ENCODE measurements at regions not wholly inside any gene's neighbourhood (a gene's known extent, or its start where the extent isn't known, plus 50 kb on each side); places are given as distances from the start of the nearest gene placed in this dataset.

- Histone ChIP-seq H3K27me3 (ENCODE audit: insufficient read depth, low read length) (no peaks in the 10 kb centered on the region), H3K79me2 (ENCODE audit: insufficient read depth, low read length) (no peaks in the 10 kb centered on the region), H3K4me3 (ENCODE audit: low read depth, low read length, poor library complexity, severe bottlenecking) (no peak overlapping the region), H3K9me2 (ENCODE audit: low read depth, low read length) (no peaks in the 10 kb centered on the region), H3K9ac (ENCODE audit: low read length) (no peak overlapping the region), H3K36me3 (ENCODE audit: insufficient read depth, low read length) (no peaks in the 10 kb centered on the region), H4K20me1 (ENCODE audit: insufficient read depth, low read length) (no peaks in the 10 kb centered on the region), H3F3A (ENCODE audit: insufficient read depth, low read length) (no peaks in the 10 kb centered on the region), H3K9me3 (ENCODE audit: low read length) (no peaks in the 10 kb centered on the region), H3K27ac (ENCODE audit: low read depth, low read length, poor library complexity, severe bottlenecking) (no peak overlapping the region), H2AFZ (ENCODE audit: low read length) (no peak overlapping the region), H3K4me1 (ENCODE audit: insufficient read depth, low read length, severe bottlenecking) (no peaks in the 10 kb centered on the region), H3K4me2 (ENCODE audit: low read length) (no peak overlapping the region)
- TF ChIP-seq CTCF (IDR thresholded peaks at IDR 0.05; ENCODE audit: low read length), result peak; percentile 84
- no peak for TF ChIP-seq EZH2 (IDR thresholded peaks at IDR 0.05; ENCODE audit: borderline replicate concordance, low read length)
These were observed 124.4 kb downstream of the TENT4A start for GRCh38 chr5:6837519-6838110.

GRCh38 chr5:6838736-6839135, 125.5 kb downstream of the TENT4A start:
- Histone ChIP-seq H3K9me2 (ENCODE audit: low read depth, low read length) (no peaks in the 10 kb centered on the region), H3K36me3 (ENCODE audit: insufficient read depth, low read length) (no peaks in the 10 kb centered on the region), H3K27ac (ENCODE audit: low read depth, low read length, poor library complexity, severe bottlenecking) (no peak overlapping the region), H3K4me2 (ENCODE audit: low read length) (no peak overlapping the region), H3K9ac (ENCODE audit: low read length) (no peak overlapping the region), H3K4me1 (ENCODE audit: insufficient read depth, low read length, severe bottlenecking) (no peaks in the 10 kb centered on the region), H2AFZ (ENCODE audit: low read length) (no peak overlapping the region), H3F3A (ENCODE audit: insufficient read depth, low read length) (no peaks in the 10 kb centered on the region), H3K4me3 (ENCODE audit: low read depth, low read length, poor library complexity, severe bottlenecking) (no peak overlapping the region), H4K20me1 (ENCODE audit: insufficient read depth, low read length) (no peaks in the 10 kb centered on the region), H3K79me2 (ENCODE audit: insufficient read depth, low read length) (no peaks in the 10 kb centered on the region), H3K27me3 (ENCODE audit: insufficient read depth, low read length) (no peaks in the 10 kb centered on the region), H3K9me3 (ENCODE audit: low read length) (no peaks in the 10 kb centered on the region)
- no peak for TF ChIP-seq CTCF (IDR thresholded peaks at IDR 0.05; ENCODE audit: low read length)

GRCh38 chr5:6840136-6840793, 127.0 kb downstream of the TENT4A start:
- TF ChIP-seq CTCF (IDR thresholded peaks at IDR 0.05; ENCODE audit: low read length), result no peak
- no peak for TF ChIP-seq EZH2 (IDR thresholded peaks at IDR 0.05; ENCODE audit: borderline replicate concordance, low read length)
- Histone ChIP-seq H3K9me3 (ENCODE audit: low read length) (no peaks in the 10 kb centered on the region), H3K4me1 (ENCODE audit: insufficient read depth, low read length, severe bottlenecking) (no peaks in the 10 kb centered on the region), H3K4me3 (ENCODE audit: low read depth, low read length, poor library complexity, severe bottlenecking) (no peak overlapping the region), H2AFZ (ENCODE audit: low read length) (no peak overlapping the region), H3F3A (ENCODE audit: insufficient read depth, low read length) (no peaks in the 10 kb centered on the region), H3K27ac (ENCODE audit: low read depth, low read length, poor library complexity, severe bottlenecking) (no peak overlapping the region), H3K79me2 (ENCODE audit: insufficient read depth, low read length) (no peaks in the 10 kb centered on the region), H3K27me3 (ENCODE audit: insufficient read depth, low read length) (no peaks in the 10 kb centered on the region), H3K9ac (ENCODE audit: low read length) (no peak overlapping the region), H3K9me2 (ENCODE audit: low read depth, low read length) (no peaks in the 10 kb centered on the region), H4K20me1 (ENCODE audit: insufficient read depth, low read length) (no peaks in the 10 kb centered on the region), H3K4me2 (ENCODE audit: low read length) (no peak overlapping the region), H3K36me3 (ENCODE audit: insufficient read depth, low read length) (no peaks in the 10 kb centered on the region)
